Umbilical cord (tissue), 1 donor: ENCODE measurements at regions not wholly inside any gene's neighbourhood (a gene's known extent, or its start where the extent isn't known, plus 50 kb on each side); places are given as distances from the start of the nearest gene placed in this dataset.
"Not testable (repeated sequence)": the region's sequence is repeated elsewhere in the genome, so short reads cannot be mapped to it uniquely, and the experiment has no call there.

Experiments
- DNase-seq: peaks from one replicate; pipeline ENCODE4 v3.0.0-alpha.2; 2015; ENCODE audit warnings: low spot score

DNA sequence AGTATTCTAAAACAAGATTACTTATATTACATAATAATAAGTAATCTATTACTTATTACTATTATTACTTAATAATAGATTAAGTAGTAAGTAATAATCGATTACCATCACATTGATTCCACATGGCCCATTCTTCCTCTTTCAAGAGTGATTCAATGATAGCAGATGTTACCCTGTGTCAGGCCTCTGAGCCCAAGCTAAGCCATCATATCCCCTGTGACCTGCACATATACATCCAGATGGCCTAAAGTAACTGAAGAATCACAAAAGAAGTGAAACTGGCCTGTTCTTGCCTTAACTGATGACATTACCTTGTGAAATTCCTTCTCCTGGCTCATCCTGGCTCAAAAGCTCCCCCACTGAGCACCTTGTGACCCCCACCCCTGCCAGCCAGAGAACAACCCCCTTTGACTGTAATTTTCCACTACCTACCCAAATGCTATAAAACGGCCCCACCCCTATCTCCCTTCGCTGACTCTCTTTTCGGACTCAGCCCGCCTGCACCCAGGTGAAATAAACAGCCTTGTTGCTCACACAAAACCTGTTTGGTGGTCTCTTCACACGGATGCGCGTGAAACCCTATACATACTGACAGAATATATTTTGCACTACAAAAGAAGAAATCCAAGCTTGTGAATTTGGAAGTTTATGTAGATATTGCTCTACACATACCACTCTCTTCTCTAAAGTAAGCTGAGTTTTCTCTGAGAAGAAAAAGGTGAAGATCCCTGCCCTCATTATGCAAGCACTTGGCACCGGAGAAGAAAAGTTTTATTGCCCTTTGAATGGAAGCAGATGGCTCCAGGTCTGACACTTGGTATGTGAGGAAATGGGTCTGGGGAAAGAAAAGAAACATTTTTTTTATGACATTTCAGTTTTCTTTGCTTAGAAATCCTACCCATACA lies 488.6 kb upstream of the IMPG1 start:
- peak; percentile 7 for DNase-seq

DNA sequence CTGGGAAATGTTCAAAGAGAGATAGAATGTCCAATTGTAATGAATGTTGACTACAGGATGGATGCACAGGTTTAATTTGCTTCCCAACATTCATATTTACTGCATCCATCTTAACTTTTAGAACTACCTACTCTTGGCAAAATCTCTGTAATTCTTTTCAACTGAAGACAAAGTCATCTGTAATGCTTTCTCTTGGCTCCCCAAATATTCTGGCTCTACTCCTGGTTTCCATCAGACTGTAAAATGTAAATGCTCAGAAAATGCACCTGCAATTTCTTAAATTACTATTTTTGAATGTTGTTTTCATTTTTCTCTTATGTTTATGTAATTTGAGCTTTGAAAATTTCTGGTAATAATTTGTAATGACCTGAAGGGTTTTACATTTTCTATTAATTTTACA lies 480.8 kb upstream of the IMPG1 start:
- no peak for DNase-seq

- no peak for DNase-seq
Measured at GRCh38 chr6:76552268-76552667, 479.8 kb upstream of the IMPG1 start.

DNA sequence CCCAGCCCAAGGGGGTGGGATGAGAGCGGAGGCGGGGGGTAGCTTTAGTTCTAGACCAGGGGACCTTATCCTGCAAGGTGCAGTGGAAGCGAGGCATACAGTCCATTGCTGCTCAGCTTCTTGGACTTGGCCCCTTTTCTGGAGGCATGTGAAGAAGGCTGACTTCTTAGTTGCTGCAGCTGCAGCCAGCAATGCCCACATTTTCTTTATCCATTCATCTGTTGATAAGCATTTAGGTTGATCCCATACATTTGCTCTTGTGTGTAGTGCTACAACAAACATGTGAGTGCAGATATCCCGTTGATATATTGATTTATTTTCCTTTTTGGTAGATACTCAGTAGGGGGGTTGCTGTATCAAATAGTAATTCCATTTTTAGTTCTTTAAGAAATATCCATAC lies 461.2 kb upstream of the IMPG1 start:
- no peak for DNase-seq

DNA sequence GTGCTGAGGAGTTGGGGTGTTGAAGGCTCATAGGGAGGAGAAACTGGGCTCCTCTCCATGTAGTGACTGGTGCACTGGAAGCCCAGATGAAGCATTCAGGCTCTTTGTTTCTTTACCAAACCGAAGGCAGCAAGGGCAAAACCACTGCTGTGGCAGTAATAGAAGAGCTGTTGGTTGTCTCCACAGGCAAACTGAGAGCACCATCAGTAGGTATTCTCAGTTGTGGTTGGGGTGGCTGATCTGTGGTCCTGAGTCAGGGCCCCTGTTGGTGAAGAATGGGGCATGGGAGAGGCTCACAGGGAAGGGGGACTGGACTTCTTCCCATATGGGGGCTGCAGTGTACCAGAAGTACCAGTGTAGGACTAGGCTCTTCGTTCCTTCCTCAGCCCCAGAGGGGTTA lies 460.2 kb upstream of the IMPG1 start:
- DNase-seq: no peak

GRCh38 chr6:76518443-76518842 lies 446.0 kb upstream of the IMPG1 start:
- DNase-seq: no peak

- DNase-seq: no peak
Measured at GRCh38 chr6:76516924-76517323, 444.5 kb upstream of the IMPG1 start.

GRCh38 chr6:76510489-76510888 lies 438.0 kb upstream of the IMPG1 start:
- DNase-seq: no peak

GRCh38 chr6:76509397-76509796 lies 436.9 kb upstream of the IMPG1 start:
- DNase-seq: no peak

- DNase-seq: no peak
Measured at GRCh38 chr6:76506808-76507207, 434.3 kb upstream of the IMPG1 start.

DNA sequence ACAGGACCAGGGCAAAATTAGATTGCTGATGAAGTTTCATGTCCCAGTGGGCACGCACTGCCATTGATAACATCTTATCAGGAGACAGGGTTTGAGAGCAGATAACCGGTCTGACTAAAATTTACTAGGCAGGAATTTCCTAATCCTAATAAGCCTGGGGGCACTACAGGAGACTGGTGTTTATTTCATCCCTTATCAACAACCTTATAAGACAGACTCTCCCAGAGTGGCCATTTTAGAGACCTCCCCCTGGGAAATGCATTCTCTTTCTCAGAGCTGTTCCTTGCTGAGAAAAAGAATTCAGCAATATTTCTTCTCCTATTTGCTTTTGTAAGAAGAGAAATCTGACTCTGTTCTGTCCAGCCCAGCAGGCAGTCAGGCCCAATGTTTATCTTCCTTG lies 423.4 kb upstream of the IMPG1 start:
- DNase-seq: no peak

DNA sequence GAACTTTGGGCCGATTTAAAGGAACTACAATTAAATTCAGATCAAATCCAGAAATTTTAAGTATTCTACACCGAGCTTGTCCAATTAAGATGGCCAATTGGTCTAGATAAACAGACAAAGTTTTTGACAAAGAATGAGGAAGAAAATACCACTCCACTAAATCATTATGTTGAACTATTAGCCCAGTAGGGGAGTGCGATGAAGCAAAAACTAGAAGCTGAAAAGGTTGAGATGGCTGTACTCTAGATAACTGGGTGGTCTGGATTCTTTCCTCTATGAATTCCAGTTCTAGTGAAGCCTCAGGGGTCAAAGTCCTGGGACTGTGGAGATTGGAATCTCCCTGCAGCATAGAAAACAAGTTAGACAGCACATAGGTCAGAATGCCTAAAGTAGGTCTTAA lies 418.9 kb upstream of the IMPG1 start:
- DNase-seq: not testable (repeated sequence)

- DNase-seq: peak; percentile 24
Measured at GRCh38 chr6:76490456-76490855, 418.0 kb upstream of the IMPG1 start.

GRCh38 chr6:76481101-76481500 lies 408.6 kb upstream of the IMPG1 start:
- DNase-seq: no peak

GRCh38 chr6:76472858-76473257 lies 400.4 kb upstream of the IMPG1 start:
- no peak for DNase-seq

DNA sequence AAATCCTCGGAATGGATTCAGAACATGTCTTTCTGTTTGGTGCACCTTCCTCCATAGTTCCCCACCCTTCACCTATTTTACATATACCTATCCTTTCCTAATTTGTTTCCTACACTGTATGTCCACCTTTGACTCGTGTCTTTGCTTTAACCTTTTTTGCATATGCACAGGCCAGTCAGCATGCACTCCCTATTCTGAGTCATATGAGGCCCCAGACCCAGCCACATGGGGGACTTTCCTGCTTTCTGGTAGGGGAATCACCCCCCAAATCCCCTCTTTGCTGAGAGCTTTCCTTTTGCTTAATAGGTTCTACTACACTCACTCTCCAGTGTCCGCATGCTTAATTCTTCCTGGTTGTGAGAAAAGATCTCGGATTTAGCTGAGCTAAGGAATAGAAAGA lies 393.8 kb upstream of the IMPG1 start:
- DNase-seq: no peak

DNA sequence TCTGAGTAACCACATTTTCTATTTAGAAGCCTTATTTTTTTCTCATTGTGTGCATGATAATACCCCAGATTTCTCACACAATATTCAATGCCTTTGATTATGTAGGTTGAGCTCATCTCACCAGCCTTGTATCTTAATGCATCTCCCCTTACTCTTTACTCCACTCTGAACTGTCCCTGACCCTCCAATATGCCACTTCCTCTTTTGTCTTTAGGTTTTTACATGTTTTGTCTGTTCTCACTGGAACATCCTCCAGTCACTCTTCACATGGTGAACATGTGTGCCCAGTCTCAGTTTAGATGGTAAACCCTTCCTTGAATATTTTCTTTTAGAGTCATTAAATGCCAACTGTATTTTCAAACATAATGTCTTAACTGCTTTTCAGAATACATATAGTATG lies 392.9 kb upstream of the IMPG1 start:
- DNase-seq: no peak

DNA sequence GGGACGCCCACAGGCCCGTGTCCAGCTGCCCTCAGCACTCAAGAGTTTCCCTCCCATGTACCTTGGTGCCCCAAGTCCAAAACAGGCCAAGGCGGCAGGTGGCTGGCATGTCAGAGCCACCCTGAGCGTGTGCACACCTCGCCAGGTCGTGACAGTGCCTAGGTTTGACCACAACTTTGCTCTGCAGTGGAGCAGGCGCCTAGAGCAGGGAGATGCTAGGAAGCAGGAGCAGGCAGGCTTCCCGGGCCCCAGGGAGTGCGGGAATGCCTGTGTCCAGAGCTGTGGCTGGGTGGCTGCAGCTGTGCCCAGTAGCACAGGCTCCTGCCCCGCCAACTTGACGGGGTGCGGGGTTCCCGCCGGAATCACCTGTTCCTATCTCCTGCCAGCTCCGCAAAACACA lies 380.8 kb upstream of the IMPG1 start:
- no peak for DNase-seq

GRCh38 chr6:76451926-76452709 lies 379.7 kb upstream of the IMPG1 start:
- DNase-seq: no peak

- no peak for DNase-seq
Measured at GRCh38 chr6:76448109-76448508, 375.6 kb upstream of the IMPG1 start.

GRCh38 chr6:76441875-76442274 lies 369.4 kb upstream of the IMPG1 start:
- peak; percentile 31 for DNase-seq

DNA sequence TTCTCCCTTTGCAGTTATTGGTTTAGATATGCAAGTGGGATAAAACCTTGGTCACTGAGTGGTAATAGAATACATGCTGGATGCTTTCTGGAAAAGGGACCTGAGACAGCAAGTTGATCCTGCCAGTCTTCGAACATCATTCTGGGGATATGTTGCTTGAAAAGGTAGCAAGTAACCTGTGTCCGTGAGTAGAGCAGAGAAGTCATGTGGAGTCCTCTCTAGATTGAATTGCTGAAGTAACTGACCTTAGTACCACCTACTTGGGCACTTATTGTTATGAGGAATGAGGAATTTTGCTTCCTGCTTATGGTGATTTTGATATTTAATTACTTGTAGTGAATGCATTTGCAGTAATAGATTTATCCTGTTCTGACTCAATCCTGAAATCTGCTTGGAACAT lies 367.3 kb upstream of the IMPG1 start:
- no peak for DNase-seq

DNA sequence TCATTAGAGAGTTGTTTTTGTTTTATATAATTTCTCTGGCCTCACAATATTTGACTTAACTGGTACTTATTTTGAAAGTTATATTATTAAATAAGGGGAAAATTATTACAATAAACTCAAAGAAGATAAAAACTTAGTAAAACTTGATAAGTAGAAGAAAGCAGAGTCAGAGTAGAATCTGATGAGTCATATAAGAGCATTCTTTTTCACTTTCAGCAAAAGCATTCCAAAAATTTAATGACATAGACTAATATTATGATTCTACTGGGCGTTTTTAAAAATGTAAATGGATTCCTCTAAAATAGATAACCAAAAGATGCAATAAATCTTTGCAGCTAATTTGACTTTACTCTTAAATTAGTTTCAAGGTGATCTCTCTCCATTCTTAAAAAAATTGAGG lies 366.3 kb upstream of the IMPG1 start:
- peak; percentile 14 for DNase-seq
